ENCODE measurements at regions not wholly inside any gene's neighbourhood (a gene's known extent, or its start where the extent isn't known, plus 50 kb on each side); places are given as distances from the start of the nearest gene placed in this dataset.

- Histone ChIP-seq H3K4me2 (ENCODE audit: low read length) (no peak overlapping the region), H3K9me3 (ENCODE audit: control insufficient read depth, insufficient read depth, low read length) (no peaks in the 10 kb centered on the region), H3K27me3 (ENCODE audit: control insufficient read depth, low read length) (peaks cover 13% of the 10 kb centered on the region), H3K4me3 (ENCODE audit: low read length) (no peak overlapping the region), H3K36me3 (ENCODE audit: control insufficient read depth, low read length) (no peaks in the 10 kb centered on the region), H3F3A (ENCODE audit: control insufficient read depth, insufficient read depth) (no peaks in the 10 kb centered on the region), H4K20me1 (ENCODE audit: control insufficient read depth, insufficient read depth, low read depth, low read length) (no peaks in the 10 kb centered on the region), H3K79me2 (ENCODE audit: control insufficient read depth, low read length) (no peaks in the 10 kb centered on the region), H3K9me2 (replicated peaks; ENCODE audit: control insufficient read depth, low read length) (no peaks in the 10 kb centered on the region; the same call in 1 of the 2 replicates), H3K27ac (ENCODE audit: low read depth, low read length) (no peak overlapping the region), H3K4me1 (ENCODE audit: control insufficient read depth, low read length) (no peaks in the 10 kb centered on the region)
- TF ChIP-seq CTCF (IDR thresholded peaks at IDR 0.05; ENCODE audit: low read depth, low read length, poor library complexity, severe bottlenecking) (no peak), EZH2phosphoT487 (IDR thresholded peaks at IDR 0.05; ENCODE audit: borderline replicate concordance, low read length) (no peak)
Observed at GRCh38 chr3:182633186-182633585, 160.1 kb upstream of the ATP11B start.

GRCh38 chr3:182636646-182637045 lies 156.7 kb upstream of the ATP11B start:
- H3K4me1 ChIP-seq (ENCODE audit: control insufficient read depth, low read length) = no peaks in the 10 kb centered on the region
- H3K79me2 ChIP-seq (ENCODE audit: control insufficient read depth, low read length) = no peaks in the 10 kb centered on the region
- H3K36me3 ChIP-seq (ENCODE audit: control insufficient read depth, low read length) = no peaks in the 10 kb centered on the region
- H3F3A ChIP-seq (ENCODE audit: control insufficient read depth, insufficient read depth) = no peaks in the 10 kb centered on the region
- no peak overlapping the region for H3K4me3 ChIP-seq (ENCODE audit: low read length)
- H4K20me1 ChIP-seq (ENCODE audit: control insufficient read depth, insufficient read depth, low read depth, low read length) = no peaks in the 10 kb centered on the region
- TF ChIP-seq CTCF (IDR thresholded peaks at IDR 0.05; ENCODE audit: low read depth, low read length, poor library complexity, severe bottlenecking) (no peak), EZH2phosphoT487 (IDR thresholded peaks at IDR 0.05; ENCODE audit: borderline replicate concordance, low read length) (no peak)
- H3K27ac ChIP-seq (ENCODE audit: low read depth, low read length) = no peak overlapping the region
- H3K4me2 ChIP-seq (ENCODE audit: low read length) = no peak overlapping the region
- no peaks in the 10 kb centered on the region for H3K9me3 ChIP-seq (ENCODE audit: control insufficient read depth, insufficient read depth, low read length)
- H3K9me2 ChIP-seq (replicated peaks; ENCODE audit: control insufficient read depth, low read length) = no peaks in the 10 kb centered on the region
- 0 out of 2 replicates have a peak, but pooled peaks cover 11% of the 10 kb centered on the region for H3K27me3 ChIP-seq (ENCODE audit: control insufficient read depth, low read length)

GRCh38 chr3:182637350-182638110 lies 155.8 kb upstream of the ATP11B start:
- H3K36me3 ChIP-seq (ENCODE audit: control insufficient read depth, low read length) = no peaks in the 10 kb centered on the region
- H3K27ac ChIP-seq (ENCODE audit: low read depth, low read length) = no peak overlapping the region
- H3K79me2 ChIP-seq (ENCODE audit: control insufficient read depth, low read length) = no peaks in the 10 kb centered on the region

More at GRCh38 chr3:182637350-182638110, 155.8 kb upstream of the ATP11B start:
- Histone ChIP-seq H3K27me3 (ENCODE audit: control insufficient read depth, low read length) (0 out of 2 replicates have a peak, but pooled peaks cover 11% of the 10 kb centered on the region), H3K9me3 (ENCODE audit: control insufficient read depth, insufficient read depth, low read length) (no peaks in the 10 kb centered on the region), H3F3A (ENCODE audit: control insufficient read depth, insufficient read depth) (no peaks in the 10 kb centered on the region), H3K4me3 (ENCODE audit: low read length) (no peak overlapping the region), H4K20me1 (ENCODE audit: control insufficient read depth, insufficient read depth, low read depth, low read length) (no peaks in the 10 kb centered on the region), H3K9me2 (replicated peaks; ENCODE audit: control insufficient read depth, low read length) (no peaks in the 10 kb centered on the region), H3K4me2 (ENCODE audit: low read length) (no peak overlapping the region), H3K4me1 (ENCODE audit: control insufficient read depth, low read length) (no peaks in the 10 kb centered on the region)
- TF ChIP-seq CTCF (IDR thresholded peaks at IDR 0.05; ENCODE audit: low read depth, low read length, poor library complexity, severe bottlenecking) (no peak), EZH2phosphoT487 (IDR thresholded peaks at IDR 0.05; ENCODE audit: borderline replicate concordance, low read length) (no peak)
